Stimulated activated CD4-positive, alpha-beta T cell treated with anti-CD3 and anti-CD28 coated beads, Interleukin-1b, Interleukin-23, amount 100 ng/mL, for 24 hours (primary cell): ENCODE measurements at regions not wholly inside any gene's neighbourhood (a gene's known extent, or its start where the extent isn't known, plus 50 kb on each side); places are given as distances from the start of the nearest gene placed in this dataset.

Experiments
- DNase-seq, 4 experiments: peaks; one replicate each; pipeline ENCODE4 v3.0.0-alpha.2; 2020; ENCODE audit warnings: low read depth in 4 of 4, low spot score in 1 of 4

- no peak for DNase-seq
Measured at GRCh38 chr14:101040538-101041442, 137.3 kb upstream of the RTL1 start.

DNA sequence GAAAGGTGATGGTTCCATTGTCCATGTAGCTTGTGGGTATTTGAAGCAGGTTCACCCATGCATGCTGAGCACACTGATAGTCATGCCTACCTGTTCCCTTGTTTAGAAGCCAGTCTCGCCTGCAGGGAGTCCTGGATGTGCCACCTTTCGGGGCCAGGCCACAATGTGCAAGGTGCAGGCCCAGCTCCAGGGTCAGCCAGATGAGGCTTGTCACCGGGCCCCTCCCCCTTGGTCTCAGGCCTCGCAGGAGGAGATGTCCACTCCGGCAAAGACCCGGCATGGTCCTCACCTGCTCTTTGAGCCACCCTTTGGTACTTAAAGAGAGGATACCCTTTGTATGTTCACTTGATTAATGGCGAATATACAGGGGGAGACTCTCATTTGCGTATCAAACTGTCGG, 140.4 kb upstream of the RTL1 start:
- no peak for DNase-seq

GRCh38 chr14:101044741-101045140, 141.2 kb upstream of the RTL1 start:
- DNase-seq, result no peak

DNA sequence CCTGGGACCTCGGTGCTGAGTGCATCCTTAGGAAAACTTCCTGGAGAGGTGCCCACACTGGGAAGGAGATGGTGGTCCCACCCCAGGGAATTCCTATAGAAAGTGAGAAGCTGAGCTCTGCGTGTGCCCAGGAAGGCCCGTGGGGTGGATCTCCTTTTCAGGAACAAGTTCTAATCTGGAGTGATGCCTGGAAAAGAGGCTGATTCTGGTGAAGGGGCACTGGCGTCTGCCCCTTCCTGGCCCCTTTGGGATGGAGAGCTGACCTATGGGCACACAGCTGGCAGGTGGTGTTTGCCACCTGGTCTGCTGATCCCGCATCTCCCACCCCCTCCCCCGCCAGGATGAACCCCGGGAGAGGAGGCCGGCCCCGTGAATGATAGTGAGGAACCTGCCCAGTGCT, 142.0 kb upstream of the RTL1 start:
- DNase-seq, result no peak

GRCh38 chr14:101046071-101046470, 142.5 kb upstream of the RTL1 start:
- DNase-seq, result no peak

DNA sequence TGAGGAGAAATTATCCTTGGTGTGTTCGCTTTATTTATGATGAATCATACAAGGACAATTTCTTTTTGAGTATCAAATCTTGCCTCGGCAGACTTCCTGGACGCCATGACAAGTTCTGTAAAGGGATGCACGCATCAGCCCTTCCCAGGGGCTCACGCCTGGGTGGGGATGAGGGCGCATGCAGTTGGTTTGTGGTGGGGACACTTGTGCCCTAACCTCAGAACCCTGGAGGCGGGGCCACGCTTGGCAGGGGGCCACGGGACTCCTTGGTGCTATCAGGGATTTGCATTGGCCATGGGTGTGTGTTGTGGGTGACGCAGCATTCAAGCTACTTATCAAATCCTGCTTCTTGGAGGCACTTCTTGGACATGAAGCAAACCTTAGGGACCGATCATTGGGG, 143.8 kb upstream of the RTL1 start:
- DNase-seq, result no peak

DNA sequence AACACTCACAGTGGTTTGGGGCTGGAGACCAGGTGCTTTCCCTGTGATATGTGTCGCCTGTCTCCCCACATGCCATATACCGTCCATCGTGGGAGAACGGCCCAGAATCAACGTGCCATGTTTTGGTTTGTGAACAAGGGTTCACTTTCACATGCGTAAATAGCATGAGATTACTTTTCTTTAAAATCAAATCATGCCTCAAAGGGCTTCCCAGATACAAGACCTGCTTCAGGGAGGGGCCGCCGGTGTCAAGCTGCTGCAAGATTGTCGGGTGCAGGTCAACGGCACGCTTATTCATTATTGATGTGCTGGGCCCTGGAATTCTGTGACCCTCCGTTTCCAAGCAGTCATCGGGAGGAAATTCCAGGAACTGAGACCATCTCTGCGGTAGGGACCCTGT, 145.2 kb upstream of the RTL1 start:
- no peak for DNase-seq

DNA sequence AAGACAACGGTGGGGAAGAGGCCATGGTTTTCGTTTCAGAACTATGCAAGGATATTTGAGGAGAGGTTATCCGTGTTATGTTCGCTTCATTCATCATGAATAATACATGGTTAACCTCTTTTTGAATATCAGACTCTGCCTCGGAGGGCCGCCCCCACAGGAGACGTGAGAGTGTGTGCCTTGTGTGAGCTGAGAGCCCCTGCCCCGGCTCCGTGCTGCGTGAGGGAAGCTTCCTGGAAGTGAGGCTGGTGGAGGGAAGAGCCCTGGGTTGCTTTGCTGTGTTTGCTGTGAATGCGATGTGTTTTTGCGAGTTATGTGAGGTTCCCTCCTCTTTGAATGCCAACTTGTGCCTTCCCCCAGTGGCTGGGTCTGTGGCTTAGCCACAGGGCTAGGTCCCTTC, 146.0 kb upstream of the RTL1 start:
- no peak for DNase-seq

GRCh38 chr14:101049942-101050341, 146.4 kb upstream of the RTL1 start:
- DNase-seq, result no peak

- DNase-seq, result no peak
Measured at GRCh38 chr14:101050901-101051490, 147.5 kb upstream of the RTL1 start.

DNA sequence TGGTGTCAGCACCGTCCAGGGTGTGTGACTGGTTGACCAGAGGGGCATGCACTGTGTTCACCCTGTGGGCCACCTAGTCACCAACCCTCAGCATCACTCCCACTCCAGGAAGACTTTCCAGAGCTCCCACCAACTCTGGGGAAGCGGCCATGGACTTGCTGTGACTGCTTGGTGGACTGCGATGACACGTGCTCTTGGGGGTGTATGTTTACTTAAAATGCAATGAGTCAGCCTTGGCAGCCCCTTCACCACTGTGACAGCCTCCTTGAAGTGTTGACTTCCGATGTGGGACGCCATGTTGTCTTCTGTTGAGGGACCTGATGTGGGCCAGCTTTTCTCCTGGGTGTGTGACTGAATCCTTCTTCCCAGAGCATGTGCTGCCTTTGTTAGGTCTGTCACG, 151.1 kb upstream of the RTL1 start:
- DNase-seq, result no peak

GRCh38 chr14:101055106-101055662, 151.7 kb upstream of the RTL1 start:
- no peak for DNase-seq

- DNase-seq, result no peak
Measured at GRCh38 chr14:101055776-101056374, 152.4 kb upstream of the RTL1 start.

DNA sequence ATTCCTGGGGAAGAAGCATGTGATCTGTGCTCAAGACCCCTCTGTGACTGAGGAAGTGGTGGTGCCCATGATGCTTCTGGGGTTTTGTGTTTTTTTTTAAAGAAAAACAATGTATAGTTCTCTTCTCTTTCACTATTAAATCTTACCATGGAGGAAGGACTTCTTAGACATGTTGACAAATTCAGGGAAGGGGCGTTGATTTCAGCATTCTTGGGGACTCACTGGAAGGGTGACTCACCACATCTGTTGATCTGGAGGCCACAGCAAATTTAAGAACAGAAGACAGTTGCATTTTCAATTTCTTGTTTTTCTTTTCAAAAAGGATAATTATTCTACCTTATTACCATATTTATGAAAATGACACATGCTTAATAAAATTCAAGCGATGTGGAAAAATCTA, 152.9 kb upstream of the RTL1 start:
- no peak for DNase-seq

DNA sequence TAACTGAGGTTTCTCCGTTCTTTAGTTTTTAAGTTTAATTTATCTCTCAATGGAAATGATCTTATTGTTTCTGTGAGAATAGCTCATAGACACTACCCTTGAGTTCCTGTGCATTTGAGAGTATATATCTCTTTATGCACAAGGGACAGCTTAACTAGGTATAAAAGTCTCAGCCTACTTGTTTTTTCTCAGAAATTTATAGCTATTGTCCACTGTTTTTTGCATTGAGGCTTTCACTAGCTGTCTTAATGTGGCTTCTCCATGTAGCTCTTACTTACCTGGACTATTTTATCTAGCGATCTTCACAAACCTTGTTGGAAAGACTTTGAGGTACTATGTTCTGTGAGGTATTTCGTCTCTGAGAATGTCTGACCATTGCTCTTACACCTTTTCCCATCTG, 153.9 kb upstream of the RTL1 start:
- no peak for DNase-seq

- no peak for DNase-seq
Measured at GRCh38 chr14:101058571-101058970, 155.0 kb upstream of the RTL1 start.

DNA sequence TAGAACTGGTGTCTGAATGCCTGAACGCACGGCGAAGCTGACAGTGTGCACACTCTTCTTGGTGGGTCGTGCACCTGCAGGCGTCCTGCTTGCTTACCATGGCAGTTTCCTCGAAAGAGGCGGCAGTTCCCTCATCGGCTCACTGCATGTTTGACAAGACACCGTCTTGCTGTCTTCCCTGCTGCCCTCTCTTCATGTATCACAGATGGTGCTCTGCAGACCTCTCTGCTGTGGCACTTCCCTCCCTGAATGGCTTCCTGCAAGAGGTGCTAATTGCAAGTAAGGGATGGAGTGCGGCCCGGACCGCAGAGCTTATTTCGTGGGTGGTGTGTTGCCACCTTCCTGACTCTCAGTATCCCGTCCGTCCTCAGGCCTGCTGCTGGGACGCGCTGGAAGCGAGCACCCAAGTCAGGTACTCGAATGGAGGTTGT, 156.7 kb upstream of the RTL1 start:
- no peak for DNase-seq

GRCh38 chr14:101061411-101062064, 158.0 kb upstream of the RTL1 start:
- DNase-seq, result no peak

DNA sequence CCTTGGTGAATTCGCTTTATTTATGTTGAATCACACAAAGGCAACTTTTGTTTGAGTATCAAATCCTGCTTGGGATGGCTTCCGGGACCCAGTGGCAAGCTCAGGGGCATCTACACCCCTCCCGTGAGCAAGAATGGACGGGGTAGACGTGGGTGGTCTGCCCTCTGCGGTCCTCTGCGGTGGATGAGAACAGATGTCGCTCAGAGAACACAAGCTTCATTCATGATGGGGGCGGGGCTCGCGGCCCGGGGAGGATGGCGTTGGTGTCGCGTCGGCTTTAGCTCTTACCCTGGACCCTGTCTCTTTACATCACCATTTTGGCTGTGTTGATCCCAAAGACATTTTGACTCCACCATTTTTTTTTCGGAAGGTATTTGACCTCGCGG, 158.5 kb upstream of the RTL1 start:
- no peak for DNase-seq

GRCh38 chr14:101062601-101063000, 159.1 kb upstream of the RTL1 start:
- no peak for DNase-seq

DNA sequence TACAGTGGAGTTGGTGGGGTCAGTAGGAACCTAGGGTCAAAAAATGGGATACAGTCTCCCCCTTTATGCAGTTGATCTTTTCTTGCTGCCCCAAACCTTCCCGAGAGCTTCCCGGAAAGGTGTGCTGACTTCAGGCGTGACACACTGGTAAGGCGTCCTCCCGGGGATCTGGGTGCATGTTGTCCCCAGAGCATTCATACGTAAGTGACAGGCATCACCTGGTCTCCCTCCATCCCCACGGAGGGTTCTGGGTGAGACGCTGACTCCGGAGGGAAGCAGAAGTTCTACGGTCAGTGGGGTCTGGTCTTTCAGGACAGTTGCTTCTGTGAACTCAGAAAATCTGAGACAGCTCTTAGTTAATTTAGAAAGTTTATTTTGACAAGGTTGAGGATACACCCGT, 159.6 kb upstream of the RTL1 start:
- no peak for DNase-seq
